Panc1 (cell line): ENCODE measurements at regions not wholly inside any gene's neighbourhood (a gene's known extent, or its start where the extent isn't known, plus 50 kb on each side); places are given as distances from the start of the nearest gene placed in this dataset. TPM values are rescaled to one million over a fixed set of nuclear protein-coding genes. Genes with fewer than 3 reads are reported as not detected.
"Not testable (repeated sequence)": the region's sequence is repeated elsewhere in the genome, so short reads cannot be mapped to it uniquely, and the experiment has no call there.

Source experiments
- ATAC-seq: fragments of 200-7000 bp; cut with Tn5 transposase; 2 replicates; pipeline ENCODE4 v1.9.1; 2020; ENCODE audit warnings: mild to moderate bottlenecking, moderate library complexity
- BruUV-seq: library from RNA; stranded (reverse); fragments of 400-500 nt; replicated peaks from 2 replicates; lab custom pipeline; 2021; lab: Mats Ljungman, UMichigan
- CTCF ChIA-PET: fragments of 300-600 bp; sonication (Branson Sonifier 250); formaldehyde crosslinking; loops from one replicate; lab custom pipeline; 2022; ENCODE audit warnings: antibody characterized with exemption; lab: Charles Lee
- POLR2A ChIA-PET: fragments of 300-600 bp; sonication (Branson Sonifier 250); formaldehyde crosslinking; loops from one replicate; lab custom pipeline; 2022; ENCODE audit warnings: antibody characterized with exemption; lab: Charles Lee
- DNase-seq: peaks from one replicate; pipeline ENCODE4 v3.0.0-alpha.2; 2010; ENCODE audit warnings: low read depth, low spot score
- H3K27ac ChIP-seq: 2 replicates; pipeline ENCODE4 v1.5.1; 2011; ENCODE audit warnings: mild to moderate bottlenecking, low read length, inconsistent platforms
- H3K27me3 ChIP-seq: fragments of 200-500 bp; sonication (Bioruptor generic); 2 replicates; pipeline ENCODE4 v1.6.0; 2014; ENCODE audit warnings: low read length, inconsistent platforms; ENCODE audit not compliant: control insufficient read depth, insufficient read depth
- H3K36me3 ChIP-seq: fragments of 200-500 bp; sonication (Bioruptor generic); 2 replicates; pipeline ENCODE4 v1.5.1; 2014; ENCODE audit warnings: inconsistent platforms, mild to moderate bottlenecking, low read length, moderate library complexity; ENCODE audit not compliant: control insufficient read depth, insufficient read depth
- H3K4me1 ChIP-seq: 2 replicates; pipeline ENCODE4 v1.5.1; 2011; ENCODE audit warnings: inconsistent platforms, mild to moderate bottlenecking, low read length, moderate library complexity; ENCODE audit not compliant: control insufficient read depth, insufficient read depth
- H3K4me3 ChIP-seq, 2 experiments: 2 replicates each; pipeline ENCODE4 v1.5.1; 2011 to 2012; ENCODE audit warnings: low read depth in 2 of 2, low read length in 2 of 2, mild to moderate bottlenecking in 2 of 2, inconsistent platforms in 1 of 2, moderate library complexity in 1 of 2
- H3K9me3 ChIP-seq: fragments of 200-500 bp; sonication (Bioruptor generic); 2 replicates; pipeline ENCODE4 v1.5.1; 2014; ENCODE audit warnings: low read depth, mild to moderate bottlenecking, inconsistent platforms, low read length, moderate library complexity; ENCODE audit not compliant: control insufficient read depth, insufficient read depth
- POLR2AphosphoS5 ChIP-seq: IDR thresholded peaks from 2 replicates; pipeline ENCODE4 v1.6.1; 2012; ENCODE audit warnings: mild to moderate bottlenecking, low read depth, low read length, moderate library complexity
- SIN3A ChIP-seq: IDR thresholded peaks from 2 replicates; pipeline ENCODE4 v1.6.1; 2012; ENCODE audit warnings: low read depth, mild to moderate bottlenecking, low read length, moderate library complexity, borderline replicate concordance; ENCODE audit not compliant: insufficient read depth
- TCF7L2 ChIP-seq: IDR thresholded peaks from 2 replicates; pipeline ENCODE4 v1.6.1; 2011; ENCODE audit warnings: mild to moderate bottlenecking, low read depth, low read length, inconsistent platforms
- in situ Hi-C: cut with HindIII; loops from 2 replicates; pipeline ENCODE4 v1.10.0; 2016; ENCODE audit warnings: low sequenced_read_pairs, low pct_unique_long_range_greater_than_20kb
- intact Hi-C: fragments of 100-400 bp; cut with micrococcal nuclease; formaldehyde crosslinking; loops from one replicate; pipeline ENCODE4 v1.10.0; 2022; ENCODE audit not compliant: unreplicated experiment
- microRNA-seq: library from miRNA; unstranded; fragments of <30 nt; microRNA quantifications from one replicate; pipeline ENCODE4 v1.1.0, GENCODE V29; 2020; ENCODE audit not compliant: unreplicated experiment
- TF ChIP-seq, protein P1 (sequence below), 2 experiments: IDR thresholded peaks; 2 replicates each; pipeline ENCODE4 v1.6.1; 2011 to 2012; ENCODE audit warnings: low read depth in 2 of 2, control low read depth in 1 of 2, low read length in 1 of 2, mild to moderate bottlenecking in 1 of 2, moderate library complexity in 1 of 2; ENCODE audit not compliant: insufficient read depth in 1 of 2
- TF ChIP-seq, protein P2 (sequence below): fragments of 450-650 bp; IDR thresholded peaks from 2 replicates; pipeline ENCODE4 v1.5.1; 2017; ENCODE audit warnings: mild to moderate bottlenecking

DNA sequence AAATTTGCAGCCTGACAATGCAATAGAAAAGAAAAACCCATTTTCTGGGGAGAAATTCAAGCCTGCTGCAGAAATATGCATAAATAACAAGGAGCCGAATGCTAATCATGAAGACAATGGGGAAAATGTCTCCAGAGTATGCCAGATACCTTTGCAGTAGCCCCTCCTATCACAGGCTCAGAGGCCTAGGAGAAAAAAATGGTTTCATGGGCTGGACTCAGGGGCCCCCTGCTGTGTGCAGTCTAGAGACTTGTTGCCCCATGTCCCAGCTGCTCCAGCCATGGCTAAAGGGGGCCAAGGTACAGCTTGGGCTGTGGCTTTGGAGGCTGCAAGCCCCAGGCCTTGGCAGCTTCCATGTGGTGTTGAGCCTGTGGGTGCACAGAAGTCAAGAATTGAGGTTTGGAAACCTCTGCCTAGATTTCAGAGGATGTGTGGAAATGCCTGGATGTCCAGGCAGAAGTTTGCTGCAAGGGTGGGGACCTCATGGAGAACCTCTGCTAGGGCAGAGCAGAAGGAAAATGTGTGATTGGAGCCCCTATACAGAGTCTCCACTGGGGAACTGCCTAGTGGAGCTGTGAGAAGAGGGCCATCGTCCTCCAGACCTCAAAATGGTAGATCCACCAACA lies 53.3 kb upstream of the XIST start:
- H3K4me1 ChIP-seq, H3K27ac ChIP-seq, H3K27me3 ChIP-seq, in situ Hi-C loops, H3K4me3 ChIP-seq, H3K9me3 ChIP-seq, H3K36me3 ChIP-seq, ATAC-seq, DNase-seq, CTCF ChIA-PET, intact Hi-C loops, BruUV-seq: not testable (repeated sequence)
- POLR2A ChIA-PET = interaction anchor here (0.7 kb wide), 1 partner anchor 36 kb away, joined by 3 read pairs; no protein-coding TSS in a partner anchor

DNA sequence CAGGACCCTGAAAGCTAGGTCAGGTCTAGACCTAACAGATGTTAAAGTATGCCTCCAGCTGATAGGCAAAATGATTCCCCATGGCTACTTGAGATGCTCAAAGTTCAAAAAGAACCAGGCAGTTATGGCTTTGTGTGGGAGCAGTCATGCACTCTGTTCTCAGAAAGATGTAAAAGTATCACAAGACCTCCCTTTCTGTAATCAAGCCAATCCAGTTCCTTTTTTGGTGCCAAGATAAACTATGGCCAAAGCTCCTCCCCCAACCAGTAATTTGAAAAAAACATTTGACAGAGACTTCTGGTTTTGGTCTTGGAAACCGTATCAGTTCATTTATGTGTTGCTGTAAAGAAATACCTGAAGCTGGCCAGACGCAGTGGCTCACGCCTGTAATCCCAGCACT lies 51.4 kb upstream of the XIST start:
- CTCF ChIA-PET = no interaction called here

More for the DNA sequence above, 51.4 kb upstream of the XIST start:
- Histone ChIP-seq H3K36me3 (no peaks in the 10 kb centered on the region), H3K4me3 (no peak overlapping the region), H3K27me3 (no peaks in the 10 kb centered on the region), H3K9me3 (no peaks in the 10 kb centered on the region), H3K4me1 (no peaks in the 10 kb centered on the region), H3K27ac (no peak overlapping the region)
- ATAC-seq (no peak), DNase-seq (no peak)
- in situ Hi-C loops (no loop called here), intact Hi-C loops (no loop called here)
- BruUV-seq = no TSS peak
- TF ChIP-seq POLR2AphosphoS5 (no peak), SIN3A (no peak), TCF7L2 (no peak)
- TF ChIP-seq, protein P1, sequence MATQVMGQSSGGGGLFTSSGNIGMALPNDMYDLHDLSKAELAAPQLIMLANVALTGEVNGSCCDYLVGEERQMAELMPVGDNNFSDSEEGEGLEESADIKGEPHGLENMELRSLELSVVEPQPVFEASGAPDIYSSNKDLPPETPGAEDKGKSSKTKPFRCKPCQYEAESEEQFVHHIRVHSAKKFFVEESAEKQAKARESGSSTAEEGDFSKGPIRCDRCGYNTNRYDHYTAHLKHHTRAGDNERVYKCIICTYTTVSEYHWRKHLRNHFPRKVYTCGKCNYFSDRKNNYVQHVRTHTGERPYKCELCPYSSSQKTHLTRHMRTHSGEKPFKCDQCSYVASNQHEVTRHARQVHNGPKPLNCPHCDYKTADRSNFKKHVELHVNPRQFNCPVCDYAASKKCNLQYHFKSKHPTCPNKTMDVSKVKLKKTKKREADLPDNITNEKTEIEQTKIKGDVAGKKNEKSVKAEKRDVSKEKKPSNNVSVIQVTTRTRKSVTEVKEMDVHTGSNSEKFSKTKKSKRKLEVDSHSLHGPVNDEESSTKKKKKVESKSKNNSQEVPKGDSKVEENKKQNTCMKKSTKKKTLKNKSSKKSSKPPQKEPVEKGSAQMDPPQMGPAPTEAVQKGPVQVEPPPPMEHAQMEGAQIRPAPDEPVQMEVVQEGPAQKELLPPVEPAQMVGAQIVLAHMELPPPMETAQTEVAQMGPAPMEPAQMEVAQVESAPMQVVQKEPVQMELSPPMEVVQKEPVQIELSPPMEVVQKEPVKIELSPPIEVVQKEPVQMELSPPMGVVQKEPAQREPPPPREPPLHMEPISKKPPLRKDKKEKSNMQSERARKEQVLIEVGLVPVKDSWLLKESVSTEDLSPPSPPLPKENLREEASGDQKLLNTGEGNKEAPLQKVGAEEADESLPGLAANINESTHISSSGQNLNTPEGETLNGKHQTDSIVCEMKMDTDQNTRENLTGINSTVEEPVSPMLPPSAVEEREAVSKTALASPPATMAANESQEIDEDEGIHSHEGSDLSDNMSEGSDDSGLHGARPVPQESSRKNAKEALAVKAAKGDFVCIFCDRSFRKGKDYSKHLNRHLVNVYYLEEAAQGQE (IDR thresholded peaks at IDR 0.05; ENCODE audit: insufficient read depth in 1 of 2, low read depth in 2 of 2, low read length in 1 of 2) = no peak
- TF ChIP-seq, protein P2, sequence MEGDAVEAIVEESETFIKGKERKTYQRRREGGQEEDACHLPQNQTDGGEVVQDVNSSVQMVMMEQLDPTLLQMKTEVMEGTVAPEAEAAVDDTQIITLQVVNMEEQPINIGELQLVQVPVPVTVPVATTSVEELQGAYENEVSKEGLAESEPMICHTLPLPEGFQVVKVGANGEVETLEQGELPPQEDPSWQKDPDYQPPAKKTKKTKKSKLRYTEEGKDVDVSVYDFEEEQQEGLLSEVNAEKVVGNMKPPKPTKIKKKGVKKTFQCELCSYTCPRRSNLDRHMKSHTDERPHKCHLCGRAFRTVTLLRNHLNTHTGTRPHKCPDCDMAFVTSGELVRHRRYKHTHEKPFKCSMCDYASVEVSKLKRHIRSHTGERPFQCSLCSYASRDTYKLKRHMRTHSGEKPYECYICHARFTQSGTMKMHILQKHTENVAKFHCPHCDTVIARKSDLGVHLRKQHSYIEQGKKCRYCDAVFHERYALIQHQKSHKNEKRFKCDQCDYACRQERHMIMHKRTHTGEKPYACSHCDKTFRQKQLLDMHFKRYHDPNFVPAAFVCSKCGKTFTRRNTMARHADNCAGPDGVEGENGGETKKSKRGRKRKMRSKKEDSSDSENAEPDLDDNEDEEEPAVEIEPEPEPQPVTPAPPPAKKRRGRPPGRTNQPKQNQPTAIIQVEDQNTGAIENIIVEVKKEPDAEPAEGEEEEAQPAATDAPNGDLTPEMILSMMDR = no peak
- POLR2A ChIA-PET = no interaction called here

Small RNA genes in the stretch of these regions (microRNA-seq; reads per million reads assigned to microRNA genes)
- not detected for gene MIR374B
- gene MIR374C = not detected
- 861 reads per million, percentile 79 among the genes with 10 or more reads in this experiment for gene MIR421
